ENCODE measurements at regions not wholly inside any gene's neighbourhood (a gene's known extent, or its start where the extent isn't known, plus 50 kb on each side); places are given as distances from the start of the nearest gene placed in this dataset. TPM values are rescaled to one million over a fixed set of nuclear protein-coding genes. Genes with fewer than 3 reads are reported as not detected.
"Not testable (repeated sequence)": the region's sequence is repeated elsewhere in the genome, so short reads cannot be mapped to it uniquely, and the experiment has no call there.

GRCh38 chr12:48409938-48410337, 59.2 kb upstream of the ZNF641 start:
- not testable (repeated sequence) for DNase-seq (ENCODE audit: low spot score in 2 of 2); FAIRE-seq

DNA sequence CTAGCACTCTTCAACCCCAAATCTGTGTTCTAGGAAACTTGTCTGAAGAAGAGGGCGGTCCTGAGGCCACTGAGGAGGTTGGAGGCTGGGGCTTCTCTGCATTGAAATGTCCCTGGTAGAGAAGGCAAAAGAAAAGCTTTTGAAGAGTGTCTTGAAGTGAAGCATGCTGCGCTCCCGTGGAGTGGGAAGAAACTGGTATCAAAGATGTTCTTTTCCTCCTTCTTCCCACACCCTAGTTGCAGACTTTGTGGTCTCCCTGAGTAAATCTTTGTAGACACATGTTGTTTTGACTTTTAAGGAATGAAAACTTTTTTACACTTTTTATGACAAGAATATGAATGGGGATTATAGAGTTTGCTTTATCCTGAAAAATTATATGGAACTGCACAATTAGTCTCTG, 59.0 kb upstream of the ANP32D start:
- DNase-seq (ENCODE audit: low spot score in 2 of 2): no peak
- FAIRE-seq: no peak

GRCh38 chr12:48414021-48414420, 58.3 kb upstream of the ANP32D start:
- DNase-seq (ENCODE audit: low spot score in 2 of 2) (peak; percentile 4 to 36), FAIRE-seq (no peak)

DNA sequence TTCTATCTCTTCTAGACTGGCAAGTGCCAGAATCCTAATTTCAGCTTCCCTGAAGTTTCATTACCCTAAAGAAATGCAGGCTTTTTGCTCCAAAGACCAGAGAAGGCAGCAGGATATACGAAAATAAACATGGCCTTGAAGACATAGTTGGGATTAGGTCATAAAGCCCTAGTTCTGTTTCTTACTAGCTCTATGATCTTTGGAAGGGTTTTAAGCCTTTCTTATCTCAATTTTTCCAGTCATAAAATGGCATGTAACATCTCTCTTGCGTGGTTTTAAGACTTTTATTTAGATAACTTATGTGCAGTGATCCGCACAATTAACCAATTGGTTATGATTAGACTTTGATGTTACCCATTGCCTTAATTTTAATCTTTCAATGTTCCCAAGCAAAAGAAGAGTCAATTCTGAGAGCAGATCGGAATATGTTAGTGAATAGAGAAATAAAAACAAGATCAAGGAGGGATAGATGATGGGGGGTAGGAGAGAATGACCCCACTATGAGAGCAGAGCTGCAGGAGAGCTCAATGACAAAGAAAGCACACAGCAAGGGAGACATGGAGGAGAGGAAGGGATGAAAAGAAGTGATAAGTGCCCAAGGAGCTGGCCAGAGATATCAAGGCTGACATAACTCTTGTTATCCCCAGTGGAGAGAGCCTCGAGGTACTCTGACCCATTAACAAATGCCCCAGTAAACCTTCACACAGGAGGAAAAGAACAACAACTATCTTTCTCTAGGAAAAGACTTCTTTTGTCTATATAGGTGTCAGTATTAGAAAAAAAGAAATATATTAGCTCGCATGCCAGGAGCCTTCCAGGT, 53.0 kb upstream of the ANP32D start:
- FAIRE-seq: no peak
- no peak for DNase-seq (ENCODE audit: low spot score in 2 of 2)

DNA sequence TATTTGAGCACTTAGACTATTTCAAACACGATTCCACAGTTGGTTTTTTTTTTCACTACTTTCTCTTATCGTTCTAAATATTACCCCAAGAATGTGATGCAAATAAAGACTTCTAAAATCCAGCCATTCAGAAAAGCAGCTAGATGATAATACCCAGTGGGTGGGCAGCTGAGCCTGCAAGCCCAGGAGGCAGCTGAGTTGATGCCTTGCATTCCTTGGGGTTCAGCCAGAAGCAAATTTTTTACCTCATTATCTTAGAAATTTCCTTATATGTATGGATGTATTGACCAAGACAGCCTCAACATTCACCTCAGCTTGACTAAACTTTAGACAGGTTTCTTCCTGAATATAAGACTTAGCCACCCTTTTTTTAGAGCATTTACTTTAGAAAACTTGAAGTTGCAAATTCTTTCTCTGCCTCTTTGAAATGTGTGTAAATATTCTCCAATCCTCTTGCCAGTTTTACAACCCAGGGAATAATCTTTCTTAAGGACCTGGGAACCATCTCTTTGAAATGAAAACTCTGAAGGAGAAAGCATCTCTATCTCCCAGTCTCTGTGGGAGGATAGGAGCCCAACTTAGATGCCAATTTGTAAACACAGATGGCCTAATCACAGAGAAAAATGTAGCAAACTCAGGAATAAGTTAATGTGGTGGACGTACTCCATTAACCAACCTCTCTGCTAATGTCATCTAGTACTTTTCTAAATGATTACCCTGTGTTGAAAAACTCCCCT, 52.2 kb upstream of the ANP32D start:
- no peak for DNase-seq (ENCODE audit: low spot score in 2 of 2)
- FAIRE-seq: no peak

- FAIRE-seq: no peak
- no peak for DNase-seq (ENCODE audit: low spot score in 2 of 2)
Observed at GRCh38 chr12:48422060-48422459, 50.3 kb upstream of the ANP32D start.

Small RNA genes lying in the stretch of these regions (small RNA-seq; reads per million reads assigned to genes)
- not detected for gene OR8S21P

Measured in frontal cortex (tissue), 4 donors.